Fibroblast of pulmonary artery (primary cell): ENCODE measurements at regions not wholly inside any gene's neighbourhood (a gene's known extent, or its start where the extent isn't known, plus 50 kb on each side); places are given as distances from the start of the nearest gene placed in this dataset.

Source experiments
- DNase-seq: peaks from one replicate; pipeline ENCODE4 v3.0.0-alpha.2; 2010; ENCODE audit warnings: low read depth
- H3K4me3 ChIP-seq: replicated peaks from 2 replicates; pipeline ENCODE4 v1.5.1; 2011; ENCODE audit warnings: low read depth, mild to moderate bottlenecking, control low read depth, low read length, moderate library complexity
- TF ChIP-seq, protein P1 (sequence below): IDR thresholded peaks from 2 replicates; pipeline ENCODE4 v1.5.1; 2011; ENCODE audit warnings: mild to moderate bottlenecking, control low read depth, low read length, inconsistent platforms; ENCODE audit errors: missing control alignments

DNA sequence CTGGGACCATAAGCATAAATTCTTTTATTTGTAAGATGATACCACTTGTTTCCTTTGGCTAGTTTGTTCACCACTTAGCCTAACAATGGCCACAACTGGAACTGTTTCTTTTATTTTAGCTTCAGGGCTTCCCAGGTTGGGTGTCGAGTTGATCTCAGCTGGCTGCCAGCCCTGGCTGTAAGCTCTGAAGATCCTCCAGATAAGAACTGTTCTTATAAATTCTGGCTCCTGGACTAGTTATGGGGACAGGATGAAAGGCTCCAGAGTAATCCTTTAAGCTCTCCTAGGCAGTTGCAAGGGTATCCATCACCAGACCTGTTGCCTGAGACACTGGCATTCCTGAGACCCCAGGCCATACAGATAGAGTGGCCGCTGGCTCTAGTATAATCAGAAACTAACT, 129.4 kb upstream of the ACSL4 start:
- no peak for DNase-seq
- TF ChIP-seq, protein P1, sequence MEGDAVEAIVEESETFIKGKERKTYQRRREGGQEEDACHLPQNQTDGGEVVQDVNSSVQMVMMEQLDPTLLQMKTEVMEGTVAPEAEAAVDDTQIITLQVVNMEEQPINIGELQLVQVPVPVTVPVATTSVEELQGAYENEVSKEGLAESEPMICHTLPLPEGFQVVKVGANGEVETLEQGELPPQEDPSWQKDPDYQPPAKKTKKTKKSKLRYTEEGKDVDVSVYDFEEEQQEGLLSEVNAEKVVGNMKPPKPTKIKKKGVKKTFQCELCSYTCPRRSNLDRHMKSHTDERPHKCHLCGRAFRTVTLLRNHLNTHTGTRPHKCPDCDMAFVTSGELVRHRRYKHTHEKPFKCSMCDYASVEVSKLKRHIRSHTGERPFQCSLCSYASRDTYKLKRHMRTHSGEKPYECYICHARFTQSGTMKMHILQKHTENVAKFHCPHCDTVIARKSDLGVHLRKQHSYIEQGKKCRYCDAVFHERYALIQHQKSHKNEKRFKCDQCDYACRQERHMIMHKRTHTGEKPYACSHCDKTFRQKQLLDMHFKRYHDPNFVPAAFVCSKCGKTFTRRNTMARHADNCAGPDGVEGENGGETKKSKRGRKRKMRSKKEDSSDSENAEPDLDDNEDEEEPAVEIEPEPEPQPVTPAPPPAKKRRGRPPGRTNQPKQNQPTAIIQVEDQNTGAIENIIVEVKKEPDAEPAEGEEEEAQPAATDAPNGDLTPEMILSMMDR = no peak
- H3K4me3 ChIP-seq = no peak overlapping the region

DNA sequence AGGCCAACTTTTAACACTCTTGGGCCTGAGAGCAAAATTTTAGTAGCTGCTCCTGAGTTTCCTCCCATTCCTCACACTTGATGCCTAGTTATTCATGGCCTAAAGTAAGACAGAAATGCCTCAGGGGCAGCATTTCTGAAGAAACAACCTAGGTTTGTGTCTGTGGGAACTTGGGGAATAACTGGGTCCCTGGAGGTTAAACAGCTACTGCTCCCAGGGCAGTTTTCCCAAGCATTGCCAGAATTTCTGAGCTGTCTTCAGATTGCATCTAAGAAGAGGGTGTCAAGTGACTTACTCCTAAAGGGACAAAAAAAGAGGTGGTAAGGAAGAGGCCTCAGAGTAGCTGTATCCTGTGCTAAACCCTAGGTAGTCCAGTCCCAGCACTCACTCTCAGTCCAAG, 130.8 kb upstream of the ACSL4 start:
- TF ChIP-seq, protein P1 = no peak
- DNase-seq = no peak
- H3K4me3 ChIP-seq = no peak overlapping the region

DNA sequence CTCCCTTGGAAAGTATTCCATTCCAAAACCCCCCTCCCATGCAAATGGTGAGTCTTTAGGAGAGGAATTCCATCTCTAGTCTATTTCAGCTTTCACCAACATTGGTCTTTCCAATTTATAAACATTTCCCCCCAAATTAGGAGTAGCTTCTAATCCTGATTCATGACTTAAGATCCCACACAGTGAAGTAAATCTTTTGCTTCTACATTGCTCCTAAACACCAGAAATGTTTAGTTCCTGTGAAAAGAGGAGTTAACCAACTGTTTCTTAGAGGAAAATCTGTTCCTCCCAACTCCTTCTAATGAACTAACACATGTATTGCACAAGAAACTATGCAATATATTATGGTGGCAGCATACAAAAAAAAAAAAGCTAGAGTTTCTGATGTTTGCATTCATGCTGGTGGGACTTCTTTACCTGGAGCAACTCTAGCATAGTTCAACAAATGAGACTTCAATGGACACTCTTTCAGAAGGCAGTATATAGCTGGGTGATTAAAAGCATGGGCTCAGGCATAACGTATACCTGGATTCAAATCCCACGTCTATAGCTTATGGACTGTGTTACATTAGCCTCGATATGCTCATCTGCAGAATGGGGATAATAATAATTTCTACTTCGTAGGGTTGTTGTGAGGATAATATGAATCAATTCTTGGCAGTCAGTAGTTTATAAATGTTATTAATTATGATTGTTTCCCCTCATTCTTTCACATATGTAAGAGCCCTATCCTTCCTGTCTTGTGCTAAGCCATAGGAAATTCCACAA, 131.6 kb upstream of the TMEM164 start:
- H3K4me3 ChIP-seq = no peak overlapping the region
- DNase-seq = no peak
- TF ChIP-seq, protein P1 = no peak

DNA sequence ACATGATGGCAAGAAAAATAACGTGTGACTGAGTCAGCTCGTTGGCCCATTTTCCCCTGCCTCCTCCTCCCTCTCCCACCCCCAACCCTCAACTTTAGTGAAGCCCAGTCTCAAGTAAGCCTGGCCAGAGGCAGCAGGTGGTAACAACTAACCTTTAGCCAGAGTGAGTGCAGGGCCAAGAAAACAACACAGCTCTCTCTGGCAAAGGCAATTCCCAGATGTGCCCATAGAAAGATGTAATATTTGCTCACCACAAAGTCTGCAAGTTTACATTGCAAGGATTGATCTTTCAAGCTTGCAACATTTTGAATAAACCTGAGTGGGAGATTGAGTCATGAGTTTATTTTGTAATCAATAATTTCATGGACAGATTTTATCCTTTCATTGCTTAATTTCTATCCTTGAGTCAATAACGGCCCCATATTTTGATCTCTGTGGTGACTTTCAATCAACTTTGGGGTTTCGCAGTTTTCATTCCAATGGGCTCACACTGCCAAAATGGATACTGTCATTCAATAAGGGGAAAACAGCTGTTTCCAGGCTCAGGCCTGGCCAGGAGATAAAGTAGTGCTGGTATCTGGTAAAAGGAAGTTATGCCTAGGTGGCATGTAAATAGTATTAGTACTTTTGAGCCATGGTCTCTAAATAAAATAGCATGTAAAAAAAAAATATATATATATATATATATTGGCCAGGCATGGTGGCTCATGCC, 130.7 kb upstream of the TMEM164 start:
- TF ChIP-seq, protein P1 = no peak
- DNase-seq = no peak
- no peak overlapping the region for H3K4me3 ChIP-seq

DNA sequence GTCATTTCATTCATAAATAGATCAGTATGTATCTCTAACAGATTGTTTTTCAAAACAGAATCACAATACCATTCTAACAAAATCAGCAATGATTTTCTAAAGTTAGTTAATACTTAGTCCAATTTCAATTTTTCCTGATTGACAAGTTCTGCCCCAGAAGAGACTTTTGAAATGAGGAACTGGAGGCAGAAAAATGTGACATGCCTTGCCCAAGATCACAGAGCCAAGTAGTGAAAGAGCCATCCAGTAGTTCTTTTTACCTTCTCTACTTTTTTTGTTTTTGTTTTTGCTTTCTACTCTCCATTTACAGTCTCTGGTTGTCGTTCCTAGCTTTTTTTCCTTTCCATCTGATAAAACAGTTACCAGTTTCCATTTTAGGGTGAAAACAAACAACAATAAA, 129.3 kb upstream of the TMEM164 start:
- H3K4me3 ChIP-seq = no peak overlapping the region
- no peak for DNase-seq
- TF ChIP-seq, protein P1 = no peak

DNA sequence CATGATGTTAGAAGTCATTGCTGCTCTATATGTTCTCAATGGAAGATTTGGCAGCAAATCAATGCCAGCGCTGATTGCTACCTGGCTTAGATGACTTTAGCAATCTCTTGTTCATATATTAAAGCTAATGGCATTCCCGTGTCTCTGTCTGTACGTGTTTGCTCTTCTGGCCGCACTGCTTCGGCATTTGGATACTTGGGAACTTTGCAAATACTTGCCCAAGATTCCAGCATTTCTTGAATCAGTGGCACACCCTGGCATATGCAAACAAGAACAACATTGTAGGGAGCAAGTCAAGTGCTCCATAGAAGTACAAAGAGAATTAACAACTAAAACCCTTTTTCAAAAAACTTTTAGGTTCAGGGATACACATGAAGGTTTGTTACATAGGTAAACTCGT, 128.9 kb upstream of the TMEM164 start:
- H3K4me3 ChIP-seq = no peak overlapping the region
- TF ChIP-seq, protein P1 = no peak
- DNase-seq = no peak
